IMR-90 (cell line): ENCODE measurements at regions not wholly inside any gene's neighbourhood (a gene's known extent, or its start where the extent isn't known, plus 50 kb on each side); places are given as distances from the start of the nearest gene placed in this dataset.

ENCODE experiments used
- ATAC-seq: fragments of 200-7000 bp; cut with Tn5 transposase; 2 replicates; pipeline ENCODE4 v1.9.1; 2020; ENCODE audit warnings: low read depth, mild to moderate bottlenecking, moderate library complexity
- BruUV-seq: library from RNA; stranded (reverse); fragments of 400-500 nt; replicated peaks from 2 replicates; lab custom pipeline; 2021; lab: Mats Ljungman, UMichigan
- CTCF ChIA-PET: fragments of 300-600 bp; formaldehyde crosslinking; extraction: SDS; loops from one replicate; lab custom pipeline; 2021; ENCODE audit warnings: antibody characterized with exemption; lab: Yijun Ruan, JAX
- POLR2A ChIA-PET: fragments of 300-600 bp; sonication (Branson Sonifier 250); formaldehyde crosslinking; loops from one replicate; lab custom pipeline; 2022; ENCODE audit warnings: antibody characterized with exemption; ENCODE audit not compliant: unreplicated experiment; lab: Charles Lee
- DNase-seq: peaks from one replicate; pipeline ENCODE4 v3.0.0; 2013
- H2AFZ ChIP-seq: replicated peaks from 2 replicates; pipeline ENCODE3; 2013; ENCODE audit warnings: low read length, mild to moderate bottlenecking; ENCODE audit not compliant: poor library complexity
- H2AK5ac ChIP-seq: 2 replicates; pipeline ENCODE4 v1.6.1; 2013; ENCODE audit warnings: low read depth, low read length, inconsistent platforms
- H2AK9ac ChIP-seq: replicated peaks from 2 replicates; pipeline ENCODE3; 2013; ENCODE audit warnings: mild to moderate bottlenecking, low read depth, low read length, moderate library complexity; ENCODE audit not compliant: poor library complexity
- H2BK120ac ChIP-seq: 2 replicates; pipeline ENCODE4 v1.6.1; 2013; ENCODE audit warnings: low read depth, low read length, inconsistent platforms
- H2BK15ac ChIP-seq: 3 replicates; pipeline ENCODE4 v1.6.1; 2013; ENCODE audit warnings: low read depth, low read length, inconsistent platforms
- H2BK20ac ChIP-seq: 2 replicates; pipeline ENCODE4 v1.6.1; 2013; ENCODE audit warnings: low read depth, mild to moderate bottlenecking, inconsistent platforms, low read length, moderate library complexity
- H2BK5ac ChIP-seq: 2 replicates; pipeline ENCODE4 v1.6.1; 2013; ENCODE audit warnings: mild to moderate bottlenecking, low read depth, low read length, inconsistent platforms; ENCODE audit not compliant: poor library complexity, severe bottlenecking
- H3K14ac ChIP-seq: replicated peaks from 2 replicates; pipeline ENCODE4 v1.6.1; 2013; ENCODE audit warnings: low read depth, low read length, inconsistent platforms
- H3K18ac ChIP-seq: 2 replicates; pipeline ENCODE4 v1.6.1; 2013; ENCODE audit warnings: low read depth, low read length, control low read depth
- H3K23ac ChIP-seq: 2 replicates; pipeline ENCODE4 v1.6.1; 2013; ENCODE audit warnings: low read depth, low read length, inconsistent platforms
- H3K27ac ChIP-seq: 2 replicates; pipeline ENCODE4 v1.5.1; 2013; ENCODE audit warnings: mild to moderate bottlenecking, control low read depth, low read length; ENCODE audit not compliant: insufficient read depth
- H3K27me3 ChIP-seq: 2 replicates; pipeline ENCODE4 v1.6.1; 2013; ENCODE audit warnings: low read length; ENCODE audit not compliant: control insufficient read depth, insufficient read depth
- H3K36me3 ChIP-seq: 2 replicates; pipeline ENCODE4 v1.6.1; 2013; ENCODE audit warnings: low read length, mixed read lengths; ENCODE audit not compliant: control insufficient read depth, insufficient read depth
- H3K4ac ChIP-seq: 2 replicates; pipeline ENCODE4 v1.6.1; 2013; ENCODE audit warnings: low read depth, low read length, inconsistent platforms
- H3K4me1 ChIP-seq: 2 replicates; pipeline ENCODE4 v1.6.1; 2013; ENCODE audit warnings: low read length, mixed read lengths; ENCODE audit not compliant: control insufficient read depth, insufficient read depth
- H3K4me2 ChIP-seq: 2 replicates; pipeline ENCODE4 v1.6.1; 2013; ENCODE audit warnings: low read depth, mild to moderate bottlenecking, control low read depth, low read length, moderate library complexity
- H3K4me3 ChIP-seq: 2 replicates; pipeline ENCODE4 v1.5.1; 2013; ENCODE audit warnings: low read depth, mild to moderate bottlenecking, control low read depth, low read length, moderate library complexity; ENCODE audit not compliant: insufficient read depth
- H3K56ac ChIP-seq: 2 replicates; pipeline ENCODE4 v1.6.1; 2013; ENCODE audit warnings: low read length, inconsistent platforms; ENCODE audit not compliant: insufficient read depth; ENCODE audit errors: extremely low read depth
- H3K79me1 ChIP-seq, 2 experiments: 2 replicates each; pipeline ENCODE4 v1.6.1; 2013; ENCODE audit warnings: low read length in 2 of 2, inconsistent platforms in 1 of 2, low read depth in 1 of 2
- H3K9ac ChIP-seq: 2 replicates; pipeline ENCODE4 v1.6.1; 2013; ENCODE audit warnings: low read depth, low read length, control low read depth
- H3K9me1 ChIP-seq: 2 replicates; pipeline ENCODE4 v1.6.1; 2013; ENCODE audit warnings: low read length, inconsistent platforms; ENCODE audit not compliant: insufficient read depth
- H3K9me3 ChIP-seq: 2 replicates; pipeline ENCODE4 v1.6.1; 2013; ENCODE audit warnings: low read length; ENCODE audit not compliant: control insufficient read depth, insufficient read depth
- H4K20me1 ChIP-seq: 2 replicates; pipeline ENCODE4 v1.6.1; 2013; ENCODE audit warnings: low read length, inconsistent platforms; ENCODE audit not compliant: insufficient read depth
- H4K5ac ChIP-seq: 2 replicates; pipeline ENCODE4 v1.6.1; 2013; ENCODE audit warnings: mild to moderate bottlenecking, low read depth, low read length, control low read depth
- H4K8ac ChIP-seq, 2 experiments: 2 replicates each; pipeline ENCODE4 v1.6.1; 2013; ENCODE audit warnings: low read depth in 2 of 2, low read length in 2 of 2, control low read depth in 1 of 2, inconsistent platforms in 1 of 2
- H4K91ac ChIP-seq: 2 replicates; pipeline ENCODE4 v1.6.1; 2013; ENCODE audit warnings: low read depth, low read length, inconsistent platforms; ENCODE audit not compliant: insufficient read depth
- FOS ChIP-seq: fragments of 150-350 bp; IDR thresholded peaks from 2 replicates; pipeline ENCODE4 v1.6.1; 2016; ENCODE audit warnings: low read depth, low read length
- NFE2L2 ChIP-seq: fragments of 150-350 bp; IDR thresholded peaks from 2 replicates; pipeline ENCODE4 v1.6.1; 2016; ENCODE audit warnings: low read depth, mild to moderate bottlenecking, low read length
- POLR2A ChIP-seq: IDR thresholded peaks from 2 replicates; pipeline ENCODE4 v1.6.1; 2012; ENCODE audit warnings: mild to moderate bottlenecking, low read depth, low read length
- WGBS, 2 experiments: methylation state at CpG; one replicate each; pipeline versions ENCODE4 v1.1.5 to v1.1.7; 2013; ENCODE audit warnings: missing lambda C conversion rate in 2 of 2; ENCODE audit not compliant: insufficient read length in 1 of 2; ENCODE audit errors: extremely low coverage in 2 of 2; 5-methylcytosine and 5-hydroxymethylcytosine counted together
- dilution Hi-C: fragments of 300-500 bp; cut with HindIII; formaldehyde crosslinking; loops from one replicate; pipeline ENCODE4 v1.14.3; 2018; ENCODE audit warnings: low sequenced_read_pairs; ENCODE audit not compliant: unreplicated experiment
- in situ Hi-C: fragments of 300-500 bp; cut with MboI; formaldehyde crosslinking; loops from 3 replicates; pipeline ENCODE4 v1.14.3; 2019; ENCODE audit warnings: low sequenced_read_pairs, inconsistent platforms, mixed read lengths
- intact Hi-C: fragments of 100-400 bp; cut with micrococcal nuclease; formaldehyde crosslinking; loops from 2 replicates; pipeline ENCODE4 v1.10.0; 2022
- TF ChIP-seq, protein P1 (sequence below): conservative IDR thresholded peaks from 2 replicates; pipeline ENCODE4 v1.5.1; 2012; ENCODE audit warnings: mild to moderate bottlenecking, low read depth, low read length, improper control_type of control experiment

DNA sequence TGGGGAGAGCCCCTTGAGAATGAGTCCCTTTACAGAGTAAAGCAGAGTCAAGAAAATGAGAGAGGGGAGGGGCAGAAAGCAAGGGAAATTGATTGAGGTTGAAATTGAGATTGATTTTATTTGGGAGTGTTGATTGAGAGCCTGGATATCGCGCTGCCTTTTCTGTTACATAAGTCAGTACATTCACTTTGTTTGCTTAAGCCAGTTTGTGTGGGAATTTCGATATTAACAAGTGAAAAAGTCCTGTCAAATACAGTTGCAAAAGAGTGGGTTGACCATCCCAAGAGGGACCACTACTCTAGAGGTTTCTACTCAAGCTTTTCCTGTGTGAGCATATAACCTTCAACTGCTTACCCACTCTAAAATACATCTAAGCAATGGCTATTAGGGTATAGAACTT lies 331.4 kb upstream of the AZI2 start:
- no peak for TF ChIP-seq NFE2L2
- TF ChIP-seq POLR2A: no peak
- TF ChIP-seq FOS: no peak
- TF ChIP-seq, protein P1, sequence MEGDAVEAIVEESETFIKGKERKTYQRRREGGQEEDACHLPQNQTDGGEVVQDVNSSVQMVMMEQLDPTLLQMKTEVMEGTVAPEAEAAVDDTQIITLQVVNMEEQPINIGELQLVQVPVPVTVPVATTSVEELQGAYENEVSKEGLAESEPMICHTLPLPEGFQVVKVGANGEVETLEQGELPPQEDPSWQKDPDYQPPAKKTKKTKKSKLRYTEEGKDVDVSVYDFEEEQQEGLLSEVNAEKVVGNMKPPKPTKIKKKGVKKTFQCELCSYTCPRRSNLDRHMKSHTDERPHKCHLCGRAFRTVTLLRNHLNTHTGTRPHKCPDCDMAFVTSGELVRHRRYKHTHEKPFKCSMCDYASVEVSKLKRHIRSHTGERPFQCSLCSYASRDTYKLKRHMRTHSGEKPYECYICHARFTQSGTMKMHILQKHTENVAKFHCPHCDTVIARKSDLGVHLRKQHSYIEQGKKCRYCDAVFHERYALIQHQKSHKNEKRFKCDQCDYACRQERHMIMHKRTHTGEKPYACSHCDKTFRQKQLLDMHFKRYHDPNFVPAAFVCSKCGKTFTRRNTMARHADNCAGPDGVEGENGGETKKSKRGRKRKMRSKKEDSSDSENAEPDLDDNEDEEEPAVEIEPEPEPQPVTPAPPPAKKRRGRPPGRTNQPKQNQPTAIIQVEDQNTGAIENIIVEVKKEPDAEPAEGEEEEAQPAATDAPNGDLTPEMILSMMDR: no peak
- H2AFZ ChIP-seq: no peak overlapping the region
- no peak overlapping the region for H4K8ac ChIP-seq
- DNase-seq (no peak), ATAC-seq (no peak)
- in situ Hi-C loops (no loop called here), dilution Hi-C loops (no loop called here), intact Hi-C loops (no loop called here)
- ChIA-PET POLR2A (no interaction called here), CTCF (interaction anchor here (0.6 kb wide), 1 partner anchor 12 kb away, joined by 3 read pairs; no protein-coding TSS in a partner anchor)
- no peak overlapping the region for H3K56ac ChIP-seq
- H3K4ac ChIP-seq: no peak overlapping the region
- H4K20me1 ChIP-seq: no peaks in the 10 kb centered on the region
- no peaks in the 10 kb centered on the region for H3K79me1 ChIP-seq
- no peak overlapping the region for H4K5ac ChIP-seq
- H3K36me3 ChIP-seq: no peaks in the 10 kb centered on the region
- no peak overlapping the region for H2BK15ac ChIP-seq
- H3K4me3 ChIP-seq: no peak overlapping the region
- no peaks in the 10 kb centered on the region for H3K27me3 ChIP-seq
- no peaks in the 10 kb centered on the region for H3K9me3 ChIP-seq
- no peak overlapping the region for H3K23ac ChIP-seq
- no peak overlapping the region for H2BK20ac ChIP-seq
- no TSS peak for BruUV-seq
- H2BK5ac ChIP-seq: no peak overlapping the region
- no peak overlapping the region for H3K27ac ChIP-seq
- H3K14ac ChIP-seq: no peak overlapping the region
- H3K4me2 ChIP-seq: no peak overlapping the region
- no CpG with 5 or more reads among the region's 3 CpGs for WGBS, 2 experiments
- H2AK5ac ChIP-seq: no peak overlapping the region
- no peak overlapping the region for H3K18ac ChIP-seq
- no peaks in the 10 kb centered on the region for H3K9me1 ChIP-seq
- no peaks in the 10 kb centered on the region for H3K4me1 ChIP-seq
- H2AK9ac ChIP-seq: no peak overlapping the region
- H4K91ac ChIP-seq: no peak overlapping the region
- no peak overlapping the region for H3K9ac ChIP-seq
- no peak overlapping the region for H2BK120ac ChIP-seq
